Keratinocyte (primary cell): ENCODE measurements at regions not wholly inside any gene's neighbourhood (a gene's known extent, or its start where the extent isn't known, plus 50 kb on each side); places are given as distances from the start of the nearest gene placed in this dataset.
"Not testable (repeated sequence)": the region's sequence is repeated elsewhere in the genome, so short reads cannot be mapped to it uniquely, and the experiment has no call there.

Source experiments
- DNase-seq: peaks from one replicate; pipeline ENCODE4 v3.0.0-alpha.2; 2011; ENCODE audit warnings: low read depth, missing footprints, low spot score
- FAIRE-seq: peaks from 2 replicates; lab custom pipeline; 2011; peaks lifted over from hg19 to GRCh38; lab: Jason Lieb, UNC
- H2AFZ ChIP-seq: 2 replicates; pipeline ENCODE4 v1.6.0; 2012; ENCODE audit warnings: low read length, control low read depth, inconsistent platforms; ENCODE audit not compliant: control insufficient read depth
- H3K27ac ChIP-seq: 2 replicates; pipeline ENCODE4 v1.5.1; 2011; ENCODE audit warnings: low read length; ENCODE audit not compliant: control insufficient read depth, insufficient read depth
- H3K27me3 ChIP-seq: 3 replicates; pipeline ENCODE4 v1.6.0; 2011; ENCODE audit warnings: low read length; ENCODE audit not compliant: control insufficient read depth, insufficient read depth; ENCODE audit errors: extremely low read depth
- H3K36me3 ChIP-seq, 2 experiments: 2 replicates in 1 of 2; 3 replicates in 1 of 2; pipeline ENCODE4 v1.5.1; 2011; ENCODE audit warnings: low read length in 2 of 2, mild to moderate bottlenecking in 1 of 2; ENCODE audit not compliant: control insufficient read depth in 2 of 2, insufficient read depth in 2 of 2; ENCODE audit errors: extremely low read depth in 1 of 2
- H3K4me1 ChIP-seq: 3 replicates; pipeline ENCODE4 v1.5.1; 2011; ENCODE audit warnings: low read length; ENCODE audit not compliant: control insufficient read depth, insufficient read depth; ENCODE audit errors: extremely low read depth
- H3K4me2 ChIP-seq: 3 replicates; pipeline ENCODE4 v1.6.0; 2011; ENCODE audit warnings: low read depth, low read length; ENCODE audit not compliant: control insufficient read depth, insufficient read depth; ENCODE audit errors: extremely low read depth
- H3K4me3 ChIP-seq, 3 experiments: fragments of 200-600 bp in 1 of 3; sonication (generic) in 1 of 3; 2 replicates in 2 of 3; 3 replicates in 1 of 3; pipeline ENCODE4 v1.5.1; 2011 to 2016; ENCODE audit warnings: low read length in 3 of 3, mild to moderate bottlenecking in 3 of 3, control low read depth in 2 of 3, inconsistent platforms in 1 of 3, low read depth in 1 of 3, mixed read lengths in 1 of 3, mixed run types in 1 of 3, moderate library complexity in 1 of 3; ENCODE audit not compliant: control insufficient read depth in 2 of 3, insufficient read depth in 2 of 3; ENCODE audit errors: extremely low read depth in 1 of 3
- H3K79me2 ChIP-seq: 2 replicates; pipeline ENCODE4 v1.6.0; 2012; ENCODE audit warnings: low read length; ENCODE audit not compliant: control insufficient read depth, insufficient read depth
- H3K9ac ChIP-seq: 3 replicates; pipeline ENCODE4 v1.6.0; 2011; ENCODE audit warnings: low read length; ENCODE audit not compliant: control insufficient read depth, insufficient read depth; ENCODE audit errors: extremely low read depth
- H3K9me1 ChIP-seq: 3 replicates; pipeline ENCODE4 v1.6.0; 2011; ENCODE audit warnings: low read length; ENCODE audit not compliant: control insufficient read depth, insufficient read depth; ENCODE audit errors: extremely low read depth
- H3K9me3 ChIP-seq: 2 replicates; pipeline ENCODE4 v1.5.1; 2012; ENCODE audit warnings: low read depth, low read length; ENCODE audit not compliant: control insufficient read depth
- H4K20me1 ChIP-seq: 3 replicates; pipeline ENCODE4 v1.6.0; 2011; ENCODE audit warnings: low read length; ENCODE audit not compliant: control insufficient read depth, insufficient read depth; ENCODE audit errors: extremely low read depth
- dilution Hi-C: fragments of 300-500 bp; cut with MboI; formaldehyde crosslinking; loops from one replicate; pipeline ENCODE4 v1.7.0; 2020; ENCODE audit warnings: low sequenced_read_pairs; ENCODE audit not compliant: extremely low pct_ligation_motif_present

DNA sequence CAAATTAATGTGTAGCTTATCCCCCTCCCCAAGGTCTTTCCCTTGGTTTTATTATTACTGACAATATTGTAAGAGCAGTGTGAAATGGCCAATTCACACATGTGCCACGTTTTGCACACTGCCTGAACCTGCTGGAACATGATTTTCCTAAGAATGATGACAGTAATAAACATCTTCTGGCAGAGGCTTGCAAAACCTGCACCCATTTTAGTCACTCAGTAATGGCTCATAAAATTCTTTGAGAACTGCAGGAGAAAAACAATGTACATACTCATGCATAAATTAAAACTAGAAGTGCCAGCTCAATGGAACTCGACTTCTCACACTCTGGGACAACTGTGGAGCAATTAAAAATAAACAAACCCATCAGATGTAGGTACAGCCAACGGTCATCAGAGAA, 96.8 kb upstream of the POMZP3 start:
- H3K36me3 ChIP-seq, H3K27ac ChIP-seq, H3K9me3 ChIP-seq, H3K4me3 ChIP-seq, H4K20me1 ChIP-seq, H3K9me1 ChIP-seq, H3K27me3 ChIP-seq, DNase-seq, dilution Hi-C loops, H3K4me1 ChIP-seq, H3K9ac ChIP-seq, H2AFZ ChIP-seq, H3K4me2 ChIP-seq, H3K79me2 ChIP-seq: not testable (repeated sequence)
- peak; percentile 91 for FAIRE-seq

DNA sequence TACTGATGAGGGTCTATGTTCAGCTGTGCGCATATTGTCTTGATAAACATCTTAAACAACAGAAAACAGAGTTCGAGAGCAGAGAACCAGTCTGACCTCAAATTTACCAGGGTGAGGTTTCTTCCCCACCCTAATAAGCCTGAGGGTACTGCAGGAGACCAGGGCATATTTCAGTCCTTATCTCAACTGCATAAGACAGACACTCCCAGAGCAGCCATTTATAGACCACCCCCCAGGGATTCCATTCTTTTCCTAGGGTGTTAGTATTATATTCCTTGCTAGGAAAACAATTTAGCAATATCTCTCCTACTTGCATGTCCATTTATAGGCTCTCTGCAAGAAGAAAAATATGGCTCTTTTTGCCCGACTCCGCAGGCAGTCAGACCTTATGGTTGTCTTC, 89.5 kb upstream of the POMZP3 start:
- H3K36me3 ChIP-seq, H3K4me1 ChIP-seq, H3K79me2 ChIP-seq, H3K4me3 ChIP-seq, H3K9ac ChIP-seq, DNase-seq, FAIRE-seq, H3K27me3 ChIP-seq, H3K4me2 ChIP-seq, H3K9me3 ChIP-seq, H4K20me1 ChIP-seq, H3K27ac ChIP-seq, dilution Hi-C loops, H3K9me1 ChIP-seq, H2AFZ ChIP-seq: not testable (repeated sequence)

DNA sequence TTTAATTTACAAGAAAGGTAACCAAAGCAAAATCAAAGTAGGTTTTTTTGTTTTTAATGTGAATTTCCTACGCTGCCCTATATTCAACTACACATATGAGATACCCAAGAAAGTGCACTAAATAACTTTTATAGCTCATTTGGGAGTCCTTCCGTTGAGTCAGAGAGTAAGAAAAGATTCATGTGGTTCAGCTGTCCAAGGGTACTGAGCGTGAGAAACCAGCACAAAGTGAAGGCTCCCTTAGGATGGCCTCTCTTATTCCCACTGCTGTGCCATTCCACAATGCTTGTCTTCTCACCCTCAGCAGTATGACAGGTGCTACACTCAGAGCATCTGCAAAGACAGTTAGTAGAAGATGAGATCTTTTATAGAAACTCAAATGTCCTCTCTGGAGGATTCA, 85.8 kb upstream of the POMZP3 start:
- H4K20me1 ChIP-seq, H3K9ac ChIP-seq, H3K9me1 ChIP-seq, H3K79me2 ChIP-seq, H3K9me3 ChIP-seq, H3K27me3 ChIP-seq, DNase-seq, H2AFZ ChIP-seq, H3K4me3 ChIP-seq, H3K4me2 ChIP-seq, H3K36me3 ChIP-seq, dilution Hi-C loops, H3K27ac ChIP-seq, H3K4me1 ChIP-seq: not testable (repeated sequence)
- FAIRE-seq: peak; percentile 68

DNA sequence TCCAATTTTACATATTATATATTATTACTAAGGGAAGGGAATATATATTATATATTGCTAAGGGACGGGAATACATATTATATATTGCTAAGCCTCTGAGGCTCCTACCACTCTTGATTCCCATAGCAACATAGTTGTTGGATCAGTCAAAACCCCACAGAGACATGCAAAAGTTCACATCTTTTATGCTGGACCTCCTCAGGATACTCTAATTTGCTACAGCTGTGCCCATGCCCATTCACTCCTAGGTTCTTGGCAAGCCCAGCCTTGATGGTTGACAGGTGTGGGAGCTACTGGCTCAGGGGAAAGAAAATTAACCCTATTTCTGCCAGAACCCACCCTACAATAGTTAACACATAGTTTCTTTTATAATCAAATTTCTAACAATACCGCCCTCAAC, 84.6 kb upstream of the POMZP3 start:
- FAIRE-seq, H3K27ac ChIP-seq, H3K4me2 ChIP-seq, H3K79me2 ChIP-seq, H3K36me3 ChIP-seq, dilution Hi-C loops, H3K9me3 ChIP-seq, H3K27me3 ChIP-seq, H3K4me1 ChIP-seq, H3K9me1 ChIP-seq, DNase-seq, H4K20me1 ChIP-seq, H3K9ac ChIP-seq, H2AFZ ChIP-seq, H3K4me3 ChIP-seq: not testable (repeated sequence)

DNA sequence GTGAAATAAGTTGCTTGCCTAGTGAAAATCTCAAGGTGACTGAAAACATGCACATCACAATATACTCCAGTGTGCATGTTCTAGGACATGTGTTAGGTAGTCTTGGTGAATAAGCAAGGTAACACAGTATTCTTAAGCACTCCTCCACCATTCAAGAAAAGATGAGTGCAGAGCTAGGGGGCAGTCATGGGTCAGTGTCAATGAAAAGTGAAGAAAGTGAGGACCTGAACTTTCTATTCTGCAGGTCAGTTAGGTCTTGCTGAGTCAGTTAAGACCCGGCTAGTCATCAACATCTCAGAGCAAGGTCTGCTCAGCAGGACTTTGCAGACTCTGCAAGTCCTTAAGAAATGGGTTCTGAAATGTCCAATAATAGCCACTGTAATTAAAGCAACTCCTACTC, 82.6 kb upstream of the POMZP3 start:
- H3K27ac ChIP-seq, H3K9me3 ChIP-seq, H3K9me1 ChIP-seq, DNase-seq, H3K79me2 ChIP-seq, H3K27me3 ChIP-seq, H3K4me1 ChIP-seq, H4K20me1 ChIP-seq, H3K4me2 ChIP-seq, H2AFZ ChIP-seq, dilution Hi-C loops, H3K36me3 ChIP-seq, H3K9ac ChIP-seq, H3K4me3 ChIP-seq: not testable (repeated sequence)
- peak; percentile 29 for FAIRE-seq
